Right lobe of liver (tissue), 6 donors: ENCODE measurements at regions not wholly inside any gene's neighbourhood (a gene's known extent, or its start where the extent isn't known, plus 50 kb on each side); places are given as distances from the start of the nearest gene placed in this dataset.

Experiments
- ATAC-seq, 4 donors: fragments of 200-7000 bp; cut with Tn5 transposase; one replicate each; pipeline ENCODE4 v1.9.1; 2020; ENCODE audit warnings: mild to moderate bottlenecking in 4 of 4, moderate library complexity in 4 of 4
- DNase-seq, 3 donors: peaks; one replicate each; pipeline ENCODE4 v3.0.0-alpha.2; 2020
- H3K27ac ChIP-seq, 3 donors: fragments of 200-600 bp; one replicate each; pipeline ENCODE4 v1.8.0; 2022
- H3K27me3 ChIP-seq, 2 donors: fragments of 200-600 bp; one replicate each; pipeline ENCODE4 v1.8.0; 2022
- H3K36me3 ChIP-seq, 4 donors: fragments of 200-600 bp; sonication (generic) in 1 of 4; one replicate each; pipeline versions ENCODE4 v1.5.1 to v1.8.0; 2017 to 2022; ENCODE audit warnings: control low read depth in 1 of 4
- H3K4me1 ChIP-seq, 4 donors: fragments of 200-600 bp; sonication (generic) in 1 of 4; one replicate each; pipeline versions ENCODE4 v1.5.1 to v1.8.0; 2017 to 2022; ENCODE audit warnings: control low read depth in 1 of 4
- H3K4me3 ChIP-seq, 3 donors: fragments of 200-600 bp; one replicate each; pipeline ENCODE4 v1.8.0; 2022
- H3K9me3 ChIP-seq, 4 donors: fragments of 200-600 bp; sonication (generic) in 1 of 4; one replicate each; pipeline versions ENCODE4 v1.5.1 to v1.8.0; 2017 to 2022; ENCODE audit warnings: control low read depth in 1 of 4
- POLR2A ChIP-seq: fragments of 450-650 bp; IDR thresholded peaks from one replicate; pipeline ENCODE4 v1.6.1; 2017; ENCODE audit warnings: antibody characterized with exemption, mild to moderate bottlenecking
- WGBS: methylation state at CpG from one replicate; pipeline ENCODE4 v1.1.6; 2018; ENCODE audit warnings: low coverage, low lambda C conversion rate; ENCODE audit not compliant: insufficient coverage; ENCODE audit errors: missing lambda C conversion rate; 5-methylcytosine and 5-hydroxymethylcytosine counted together
- intact Hi-C, 2 donors: fragments of 100-400 bp; cut with DNase I; formaldehyde crosslinking; loops; one replicate each; pipeline versions ENCODE4 v1.11.2 to v1.14.1; 2022
- TF ChIP-seq, protein P1 (sequence below), 4 donors: fragments of 200-600 bp in 3 of 4; fragments of 450-650 bp in 1 of 4; IDR thresholded peaks; one replicate each; pipeline versions ENCODE4 v1.5.1 to v1.8.0; 2016 to 2022; ENCODE audit warnings: antibody characterized with exemption in 4 of 4, mild to moderate bottlenecking in 2 of 4
- donor health status: DM: no; HTN: yes; CAD: no.
- donor health status: DM: no; HTN: no; CAD: no.
- donor health status: DM: no; HTN: no; CAD: no.
- donor health status: DM: no; HTN: yes; CAD: no.
- donor health status: DM: no; HTN: yes; CAD: no.

GRCh38 chr6:67748521-67748920 lies 886.6 kb upstream of the ADGRB3 start:
- intact Hi-C loops, result no loop called here
- no peaks in the 10 kb centered on the region for H3K36me3 ChIP-seq
- H3K4me1 ChIP-seq, result no peaks in the 10 kb centered on the region
- H3K27ac ChIP-seq, result no peak overlapping the region
- no peak for DNase-seq
- no peak overlapping the region for H3K4me3 ChIP-seq
- H3K27me3 ChIP-seq, result no peaks in the 10 kb centered on the region
- WGBS, result 58% methylated on average over 1 of the region's 1 CpG
- H3K9me3 ChIP-seq, result no peaks in the 10 kb centered on the region
- TF ChIP-seq, protein P1, sequence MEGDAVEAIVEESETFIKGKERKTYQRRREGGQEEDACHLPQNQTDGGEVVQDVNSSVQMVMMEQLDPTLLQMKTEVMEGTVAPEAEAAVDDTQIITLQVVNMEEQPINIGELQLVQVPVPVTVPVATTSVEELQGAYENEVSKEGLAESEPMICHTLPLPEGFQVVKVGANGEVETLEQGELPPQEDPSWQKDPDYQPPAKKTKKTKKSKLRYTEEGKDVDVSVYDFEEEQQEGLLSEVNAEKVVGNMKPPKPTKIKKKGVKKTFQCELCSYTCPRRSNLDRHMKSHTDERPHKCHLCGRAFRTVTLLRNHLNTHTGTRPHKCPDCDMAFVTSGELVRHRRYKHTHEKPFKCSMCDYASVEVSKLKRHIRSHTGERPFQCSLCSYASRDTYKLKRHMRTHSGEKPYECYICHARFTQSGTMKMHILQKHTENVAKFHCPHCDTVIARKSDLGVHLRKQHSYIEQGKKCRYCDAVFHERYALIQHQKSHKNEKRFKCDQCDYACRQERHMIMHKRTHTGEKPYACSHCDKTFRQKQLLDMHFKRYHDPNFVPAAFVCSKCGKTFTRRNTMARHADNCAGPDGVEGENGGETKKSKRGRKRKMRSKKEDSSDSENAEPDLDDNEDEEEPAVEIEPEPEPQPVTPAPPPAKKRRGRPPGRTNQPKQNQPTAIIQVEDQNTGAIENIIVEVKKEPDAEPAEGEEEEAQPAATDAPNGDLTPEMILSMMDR (IDR thresholded peaks at IDR 0.05), result no peak
- TF ChIP-seq POLR2A, result no peak
- ATAC-seq, result no peak

DNA sequence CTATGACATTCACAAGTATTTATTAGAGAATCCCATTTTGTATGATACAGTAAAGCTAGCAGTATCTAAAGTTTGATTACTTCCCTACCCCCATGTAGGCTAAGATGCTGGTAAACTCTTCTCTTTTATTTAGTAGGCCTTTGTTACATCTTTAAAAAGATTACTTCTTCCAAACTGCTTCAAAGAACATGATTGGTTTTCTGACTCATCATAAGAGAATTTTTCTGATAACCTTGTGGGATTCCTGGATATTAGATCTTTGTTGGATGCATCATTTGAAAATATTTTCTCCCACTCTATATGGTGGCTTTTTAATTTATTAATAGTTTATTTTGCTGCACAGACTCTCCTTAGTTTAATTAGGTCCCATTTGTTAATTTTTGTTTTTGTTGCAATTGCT lies 898.3 kb upstream of the ADGRB3 start:
- no peaks in the 10 kb centered on the region for H3K9me3 ChIP-seq
- no peaks in the 10 kb centered on the region for H3K36me3 ChIP-seq
- TF ChIP-seq, protein P1 (IDR thresholded peaks at IDR 0.05), result no peak
- no peak for TF ChIP-seq POLR2A
- DNase-seq (no peak), ATAC-seq (no peak)
- H3K27me3 ChIP-seq, result no peaks in the 10 kb centered on the region
- H3K27ac ChIP-seq, result no peak overlapping the region
- H3K4me3 ChIP-seq, result no peak overlapping the region
- intact Hi-C loops, result no loop called here
- H3K4me1 ChIP-seq, result no peaks in the 10 kb centered on the region

GRCh38 chr6:67736161-67736560 lies 898.9 kb upstream of the ADGRB3 start:
- H3K27ac ChIP-seq, result no peak overlapping the region
- no peak for ATAC-seq
- intact Hi-C loops, result no loop called here

GRCh38 chr6:67735623-67736022 lies 899.5 kb upstream of the ADGRB3 start:
- DNase-seq (no peak), ATAC-seq (no peak)
- no peaks in the 10 kb centered on the region for H3K27me3 ChIP-seq
- TF ChIP-seq, protein P1 (IDR thresholded peaks at IDR 0.05), result no peak
- no peak for TF ChIP-seq POLR2A
- H3K4me1 ChIP-seq, result no peaks in the 10 kb centered on the region
- WGBS, result 53% methylated on average over 1 of the region's 1 CpG
- H3K36me3 ChIP-seq, result no peaks in the 10 kb centered on the region
- H3K9me3 ChIP-seq, result no peaks in the 10 kb centered on the region
- intact Hi-C loops, result no loop called here
- no peak overlapping the region for H3K27ac ChIP-seq
- H3K4me3 ChIP-seq, result no peak overlapping the region

More at GRCh38 chr6:67736161-67736560, 898.9 kb upstream of the ADGRB3 start:
- no peaks in the 10 kb centered on the region for H3K27me3 ChIP-seq
- H3K4me3 ChIP-seq, result no peak overlapping the region
- no peak for DNase-seq
- H3K4me1 ChIP-seq, result no peaks in the 10 kb centered on the region
- TF ChIP-seq, protein P1 (IDR thresholded peaks at IDR 0.05), result no peak
- no peak for TF ChIP-seq POLR2A
- no peaks in the 10 kb centered on the region for H3K36me3 ChIP-seq
- H3K9me3 ChIP-seq, result no peaks in the 10 kb centered on the region

DNA sequence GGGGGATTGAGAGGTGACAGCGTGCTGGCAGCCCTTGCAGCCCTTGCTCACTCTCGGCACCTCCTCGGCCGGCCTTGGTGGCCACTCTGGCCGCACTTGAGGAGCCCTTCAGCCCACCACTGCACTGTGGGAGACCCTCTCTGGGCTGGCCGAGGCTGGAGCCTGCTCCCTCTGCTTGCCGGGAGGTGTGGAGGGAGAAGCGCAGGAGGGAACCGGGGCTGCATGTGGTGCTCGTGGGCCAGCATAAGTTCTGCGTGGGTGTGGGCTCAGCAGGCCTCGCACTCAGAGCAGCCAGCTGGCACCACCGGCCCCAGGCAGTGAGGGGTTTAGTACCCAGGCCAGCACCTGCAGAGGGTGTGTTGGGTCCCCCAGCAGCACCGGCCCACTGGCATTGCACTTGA lies 912.2 kb upstream of the ADGRB3 start:
- TF ChIP-seq, protein P1 (IDR thresholded peaks at IDR 0.05), result no peak
- TF ChIP-seq POLR2A, result no peak
- DNase-seq (no peak), ATAC-seq (no peak)
- Histone ChIP-seq H3K27me3 (no peaks in the 10 kb centered on the region), H3K36me3 (no peaks in the 10 kb centered on the region), H3K4me3 (no peak overlapping the region), H3K27ac (no peak overlapping the region), H3K9me3 (peaks cover 0 to 8% (median 0%) of the 10 kb centered on the region in 4 donors), H3K4me1 (no peaks in the 10 kb centered on the region)
- no CpG with 5 or more reads among the region's 14 CpGs for WGBS
- intact Hi-C loops, result no loop called here
